Stimulated activated CD8-positive, alpha-beta memory T cell treated with anti-CD3 and anti-CD28 coated beads, Interleukin-2, amount 100 ng/mL, for 1 hour (primary cell): ENCODE measurements at regions not wholly inside any gene's neighbourhood (a gene's known extent, or its start where the extent isn't known, plus 50 kb on each side); places are given as distances from the start of the nearest gene placed in this dataset.
"Not testable (repeated sequence)": the region's sequence is repeated elsewhere in the genome, so short reads cannot be mapped to it uniquely, and the experiment has no call there.

ENCODE experiments used
- DNase-seq, 2 donors: peaks; one replicate each; pipeline ENCODE4 v3.0.0-alpha.2; 2020; ENCODE audit warnings: low read depth in 2 of 2

DNA sequence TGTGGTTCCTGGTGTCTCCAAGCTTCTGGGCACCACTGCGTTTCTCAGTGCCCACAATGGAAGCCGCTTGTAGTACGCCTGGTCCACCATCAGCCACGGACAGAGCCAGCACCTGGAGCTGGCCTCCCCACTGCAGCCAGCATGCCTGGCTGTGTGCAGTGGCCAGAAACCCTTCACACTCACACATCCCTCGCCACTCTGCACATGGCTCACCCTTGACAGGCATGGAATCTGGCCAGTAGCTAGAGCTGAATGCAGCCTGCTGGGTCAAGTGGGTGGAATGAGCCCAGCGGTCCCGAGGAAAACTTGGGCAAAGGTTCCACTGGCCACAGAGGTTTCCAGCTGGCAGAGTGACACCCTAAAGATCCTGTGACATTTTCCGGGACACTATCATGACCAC lies 146.0 kb upstream of the ADO start:
- DNase-seq = no peak

DNA sequence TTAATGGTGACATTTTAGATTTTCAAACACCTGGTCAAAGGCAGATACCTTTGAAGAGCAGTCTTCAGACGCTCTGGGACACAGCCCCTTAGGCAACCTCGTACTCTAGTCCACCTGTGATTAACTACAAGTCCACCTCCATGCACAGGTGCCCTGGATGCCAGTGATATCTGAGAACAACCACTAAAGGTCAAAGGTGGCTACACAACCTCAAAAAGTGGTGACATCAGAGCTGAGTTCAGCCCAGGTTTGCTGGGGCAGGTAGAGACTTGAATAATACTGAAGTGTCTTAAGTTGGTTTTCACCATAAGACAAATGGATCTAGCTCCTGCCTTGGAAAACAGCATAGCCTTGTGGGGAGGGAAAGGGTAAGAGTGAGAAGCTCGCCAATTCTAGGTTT lies 143.4 kb upstream of the ADO start:
- DNase-seq = no peak

DNA sequence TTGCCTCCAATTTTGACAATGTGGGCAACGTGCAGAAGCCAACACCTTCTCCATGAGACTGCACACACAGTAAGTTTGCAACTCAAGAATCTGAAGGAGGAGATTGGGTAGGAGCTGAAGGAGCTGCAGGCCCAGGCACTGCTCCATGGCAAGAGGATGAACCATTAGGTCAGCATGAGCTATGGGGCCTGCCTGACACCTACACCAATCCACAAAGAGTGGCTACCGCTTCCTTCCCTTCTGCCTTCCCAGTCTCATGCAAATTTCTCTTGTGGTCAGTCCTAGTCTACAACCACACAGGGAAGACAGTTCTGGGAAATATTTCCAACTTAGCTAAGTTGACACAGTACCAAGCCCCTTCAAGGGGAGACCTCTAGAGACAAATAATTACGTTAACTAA lies 142.0 kb upstream of the ADO start:
- no peak for DNase-seq

GRCh38 chr10:62665771-62666170 lies 138.7 kb upstream of the ADO start:
- DNase-seq = no peak

DNA sequence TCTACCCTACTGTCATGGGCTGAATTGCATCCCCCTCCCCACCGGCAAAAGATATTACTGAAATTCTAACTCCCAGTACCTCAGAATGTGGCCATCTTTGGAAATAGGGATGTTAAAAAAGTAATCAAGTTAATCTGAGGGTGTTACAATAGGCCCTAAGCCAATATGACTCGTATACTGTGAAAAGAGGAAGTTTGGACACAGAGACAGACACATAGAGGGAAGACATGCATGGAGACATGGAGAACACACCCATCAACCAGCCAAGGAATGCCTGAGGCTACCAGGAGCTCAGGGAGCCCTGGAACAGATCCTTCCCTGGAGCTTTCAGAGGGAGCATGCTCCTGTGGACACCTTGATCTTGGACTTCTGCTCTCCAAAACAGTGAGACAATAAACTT lies 138.2 kb upstream of the ADO start:
- DNase-seq = no peak

GRCh38 chr10:62669341-62669740 lies 135.2 kb upstream of the ADO start:
- no peak for DNase-seq

- DNase-seq = no peak
Observed at GRCh38 chr10:62671104-62671503, 133.4 kb upstream of the ADO start.

- peak; percentile 39 to 42 for DNase-seq
Observed at GRCh38 chr10:62681211-62681940, 123.1 kb upstream of the ADO start.

GRCh38 chr10:62684911-62685310 lies 119.6 kb upstream of the ADO start:
- no peak for DNase-seq

DNA sequence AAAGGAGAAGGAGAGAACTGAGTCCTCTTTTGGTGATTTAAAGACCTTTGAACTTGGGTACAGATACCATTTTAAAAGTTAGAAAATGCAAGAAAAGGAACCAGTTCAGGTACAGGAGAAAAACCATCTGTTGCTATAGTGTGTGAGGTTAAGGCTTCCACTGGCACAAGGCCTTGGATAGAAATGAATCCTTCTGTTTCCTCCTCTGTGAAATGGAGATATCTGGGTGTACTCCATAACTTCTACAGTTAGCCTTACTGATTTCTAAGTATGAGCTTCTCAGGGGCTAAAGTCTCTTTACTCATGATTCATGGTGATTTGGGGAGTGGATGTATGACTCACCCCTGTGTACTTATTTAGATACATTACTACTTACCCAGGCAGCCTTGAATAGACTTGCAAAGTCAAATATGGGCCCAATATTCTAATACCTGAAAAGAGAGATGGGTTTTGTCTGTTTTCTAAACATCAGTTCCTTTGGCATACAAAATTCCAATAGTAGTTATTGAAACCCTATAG lies 117.2 kb upstream of the ADO start:
- no peak for DNase-seq

DNA sequence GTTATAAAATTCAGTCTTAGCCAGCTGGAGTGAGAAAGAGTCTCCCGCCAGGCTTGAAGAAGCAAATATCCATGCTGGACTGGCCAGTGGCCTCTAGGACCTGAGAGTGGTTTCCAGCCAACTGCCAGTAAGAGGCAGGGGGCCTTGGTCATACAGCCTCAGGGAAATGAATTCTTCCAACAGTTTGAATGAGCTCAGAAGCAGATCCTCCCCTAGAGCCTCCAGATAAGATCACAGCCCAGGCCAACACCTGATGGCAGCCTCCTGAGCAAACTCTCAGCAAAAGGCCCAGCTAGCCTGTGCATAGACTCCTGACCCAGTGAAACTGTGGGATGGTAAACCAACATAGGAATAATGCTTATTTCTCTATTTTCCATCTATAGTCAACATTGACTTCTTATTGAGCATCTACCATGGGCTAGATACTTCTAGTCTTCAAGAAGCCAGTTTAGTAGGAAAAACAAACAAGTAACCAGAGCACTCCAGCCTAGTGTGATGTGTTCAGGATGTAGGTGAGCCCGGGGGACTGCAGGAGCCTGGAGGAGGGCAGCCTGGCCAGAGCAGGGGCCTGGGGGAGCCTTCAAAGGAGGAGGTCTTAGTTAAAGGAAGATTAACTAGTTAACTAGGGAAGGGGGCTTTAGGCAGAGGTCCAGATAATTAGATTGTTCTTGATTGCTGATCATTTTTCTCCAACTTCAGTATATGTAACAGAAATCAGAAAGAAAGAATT lies 115.4 kb upstream of the ADO start:
- DNase-seq = no peak

- DNase-seq = no peak
Observed at GRCh38 chr10:62689712-62690111, 114.8 kb upstream of the ADO start.

DNA sequence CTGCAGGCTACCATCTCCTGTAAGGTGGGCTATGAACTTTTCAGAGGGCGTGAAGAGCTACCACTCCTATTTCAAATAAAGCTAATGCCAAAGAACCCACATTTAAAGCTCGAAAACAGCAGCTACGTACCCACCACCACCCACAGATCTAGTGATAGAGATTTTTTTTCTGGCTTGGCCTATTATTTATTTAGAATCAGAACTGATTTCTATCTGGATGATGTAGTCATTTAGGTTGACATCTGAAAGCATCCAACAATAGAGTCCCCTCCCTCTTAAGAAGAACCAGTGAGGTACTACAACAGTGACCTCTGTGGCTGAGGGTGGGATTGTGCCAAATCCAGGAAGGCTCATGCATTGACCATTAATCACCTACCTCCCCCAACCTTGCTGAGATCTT lies 113.8 kb upstream of the ADO start:
- DNase-seq = no peak

DNA sequence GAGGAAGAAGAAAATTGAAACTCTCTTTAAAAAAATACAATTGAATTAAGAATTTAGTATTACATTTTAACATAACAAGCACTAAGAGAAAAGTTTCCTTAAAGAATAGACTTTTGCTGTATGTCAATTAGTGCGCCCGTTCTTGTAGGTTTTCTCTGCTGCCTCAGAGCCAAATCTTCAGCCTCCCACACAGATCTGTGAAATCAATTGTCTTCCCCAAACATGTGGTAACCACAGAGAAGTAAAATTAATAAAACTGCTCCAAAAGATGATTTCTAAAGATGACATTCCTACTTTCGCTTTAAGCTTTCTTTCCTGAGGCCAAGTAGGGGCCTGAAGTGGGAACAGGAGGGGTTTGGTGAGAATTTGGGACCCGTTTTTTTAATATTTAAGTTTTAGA lies 113.2 kb upstream of the ADO start:
- no peak for DNase-seq

DNA sequence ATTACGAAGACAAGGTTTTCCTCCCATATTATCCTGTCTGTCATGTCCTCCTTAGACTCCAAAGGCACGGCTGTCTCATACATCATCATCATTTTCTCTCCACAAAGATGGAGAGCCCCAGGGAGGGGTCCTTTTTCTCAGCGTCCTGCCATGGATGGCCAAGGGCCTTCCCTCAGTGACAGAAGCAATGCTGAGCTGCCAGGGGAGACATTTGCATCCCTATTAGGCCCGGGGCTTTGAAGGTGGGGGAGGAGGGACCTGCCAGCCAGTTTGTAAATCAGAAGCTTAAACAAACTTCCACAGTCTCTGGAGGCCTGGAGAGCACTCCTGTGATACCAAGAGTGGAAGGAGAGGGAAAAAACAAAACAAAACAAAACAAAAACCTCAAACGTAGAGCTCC lies 112.4 kb upstream of the ADO start:
- DNase-seq = no peak

GRCh38 chr10:62693306-62693705 lies 111.2 kb upstream of the ADO start:
- no peak for DNase-seq

GRCh38 chr10:62694537-62695126 lies 109.9 kb upstream of the ADO start:
- DNase-seq = no peak

- no peak for DNase-seq
Observed at GRCh38 chr10:62696798-62697197, 107.7 kb upstream of the ADO start.

GRCh38 chr10:62699148-62699547 lies 105.4 kb upstream of the ADO start:
- DNase-seq = no peak

- not testable (repeated sequence) for DNase-seq
Observed at GRCh38 chr10:62704121-62704520, 100.4 kb upstream of the ADO start.

DNA sequence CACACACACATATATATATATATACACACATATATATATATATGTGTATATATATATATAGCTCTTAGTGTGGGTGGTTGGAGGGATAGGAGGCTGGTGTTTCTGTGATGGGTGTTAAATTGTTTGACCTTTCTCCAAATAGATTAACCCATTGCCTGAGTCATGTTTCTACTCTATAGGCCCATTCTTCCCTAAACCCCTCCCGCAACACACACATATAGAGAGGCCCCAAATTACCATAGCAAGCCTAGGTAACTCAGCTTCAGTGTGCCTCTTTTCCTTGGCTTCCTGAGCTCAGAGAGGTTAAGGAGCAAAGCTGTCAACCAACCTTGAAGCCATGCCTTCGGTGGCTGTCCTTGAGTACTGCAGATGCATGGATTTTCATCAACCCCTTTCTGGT lies 98.7 kb upstream of the ADO start:
- DNase-seq = no peak

DNA sequence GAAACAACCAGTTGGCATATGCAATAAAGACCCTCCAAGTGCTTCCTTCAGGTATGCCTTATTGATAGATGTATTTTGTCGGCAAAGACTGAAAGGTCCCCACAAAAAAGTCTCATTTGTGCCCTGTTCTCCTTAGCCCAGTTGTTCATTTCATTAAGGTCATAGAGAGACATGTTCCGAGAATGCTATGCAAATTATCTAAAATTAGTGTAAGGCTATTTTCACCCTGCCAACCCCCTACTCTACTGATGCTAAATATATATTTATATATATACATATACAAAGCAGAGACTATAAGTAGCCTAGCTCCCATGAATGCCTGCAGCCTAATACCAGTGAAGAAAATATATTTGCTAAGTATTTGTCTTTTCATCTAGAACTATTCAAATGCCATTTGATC lies 96.7 kb upstream of the ADO start:
- DNase-seq = no peak

DNA sequence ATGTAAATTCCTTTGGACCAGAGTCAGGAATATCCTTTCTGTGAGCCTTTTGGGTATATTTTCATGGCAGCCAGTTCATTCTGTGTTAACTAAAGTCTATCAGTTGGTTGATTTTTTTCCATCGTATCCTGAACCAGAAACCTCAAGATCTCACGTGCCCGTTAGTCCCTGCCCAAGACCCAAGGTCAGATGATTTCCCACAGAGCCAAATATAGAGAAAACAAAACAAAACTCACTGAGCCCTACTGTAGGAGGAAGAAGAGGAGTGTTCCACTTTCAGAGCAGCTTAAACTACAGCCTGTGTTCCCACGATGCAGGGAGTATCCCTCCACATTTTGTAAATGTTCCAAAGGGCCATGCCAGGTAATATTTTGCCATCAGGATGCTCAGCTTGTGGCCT lies 96.0 kb upstream of the ADO start:
- DNase-seq = no peak
